Erythroblast (primary cell): ENCODE measurements at regions not wholly inside any gene's neighbourhood (a gene's known extent, or its start where the extent isn't known, plus 50 kb on each side); places are given as distances from the start of the nearest gene placed in this dataset.
"Not testable (repeated sequence)": the region's sequence is repeated elsewhere in the genome, so short reads cannot be mapped to it uniquely, and the experiment has no call there.

Experiments used
- DNase-seq, 2 experiments: peaks; one replicate each; lab custom pipeline; 2025; lab: John Stamatoyannopoulos, UW
- GATA1 ChIP-seq: IDR thresholded peaks from 2 replicates; pipeline ENCODE4 v1.6.1; 2011; ENCODE audit warnings: low read depth, mild to moderate bottlenecking, control low read depth, low read length, moderate library complexity
- POLR2A ChIP-seq: IDR thresholded peaks from 2 replicates; pipeline ENCODE4 v1.6.1; 2011; ENCODE audit warnings: mild to moderate bottlenecking, low read length

GRCh38 chr10:53331460-53331859 is 558.9 kb upstream of the MBL2 start:
- DNase-seq: no peak
- no peak for TF ChIP-seq GATA1
- TF ChIP-seq POLR2A: no peak

GRCh38 chr10:53326401-53327305 is 554.1 kb upstream of the MBL2 start:
- DNase-seq: not testable (repeated sequence)

GRCh38 chr10:53325066-53325465 is 552.5 kb upstream of the MBL2 start:
- TF ChIP-seq POLR2A (no peak), GATA1 (no peak)
- no peak for DNase-seq

GRCh38 chr10:53315709-53316108 is 543.1 kb upstream of the MBL2 start:
- no peak for TF ChIP-seq POLR2A
- no peak for TF ChIP-seq GATA1
- DNase-seq: no peak

GRCh38 chr10:53314876-53315275 is 542.3 kb upstream of the MBL2 start:
- no peak for DNase-seq
- TF ChIP-seq GATA1: no peak
- no peak for TF ChIP-seq POLR2A

- DNase-seq: no peak
- no peak for TF ChIP-seq POLR2A
- TF ChIP-seq GATA1: no peak
Observed at GRCh38 chr10:53298443-53298842, 525.9 kb upstream of the MBL2 start.

GRCh38 chr10:53284615-53285182 is 512.1 kb upstream of the MBL2 start:
- TF ChIP-seq POLR2A: no peak
- no peak for TF ChIP-seq GATA1
- no peak for DNase-seq

- no peak for TF ChIP-seq POLR2A
- TF ChIP-seq GATA1: no peak
- DNase-seq: no peak
Observed at GRCh38 chr10:53276797-53277196, 504.2 kb upstream of the MBL2 start.

- TF ChIP-seq GATA1 (no peak), POLR2A (no peak)
- no peak for DNase-seq
Observed at GRCh38 chr10:53269482-53269881, 496.9 kb upstream of the MBL2 start.

GRCh38 chr10:53260213-53260612 is 487.6 kb upstream of the MBL2 start:
- TF ChIP-seq GATA1 (no peak), POLR2A (no peak)
- DNase-seq: no peak

- TF ChIP-seq GATA1 (no peak), POLR2A (no peak)
- DNase-seq: no peak
Observed at GRCh38 chr10:53256623-53257022, 484.0 kb upstream of the MBL2 start.

GRCh38 chr10:53255661-53256205 is 483.1 kb upstream of the MBL2 start:
- TF ChIP-seq POLR2A (no peak), GATA1 (no peak)
- no peak for DNase-seq

- TF ChIP-seq GATA1 (no peak), POLR2A (no peak)
Observed at GRCh38 chr10:53253221-53253620, 480.6 kb upstream of the MBL2 start.

GRCh38 chr10:53239873-53240272 is 467.3 kb upstream of the MBL2 start:
- DNase-seq: no peak
- TF ChIP-seq GATA1 (no peak), POLR2A (no peak)

More at GRCh38 chr10:53253221-53253620, 480.6 kb upstream of the MBL2 start:
- DNase-seq: no peak

- TF ChIP-seq GATA1: no peak
- no peak for TF ChIP-seq POLR2A
- no peak for DNase-seq
Observed at GRCh38 chr10:53236941-53237340, 464.4 kb upstream of the MBL2 start.
